ENCODE measurements at regions not wholly inside any gene's neighbourhood (a gene's known extent, or its start where the extent isn't known, plus 50 kb on each side); places are given as distances from the start of the nearest gene placed in this dataset.

DNA sequence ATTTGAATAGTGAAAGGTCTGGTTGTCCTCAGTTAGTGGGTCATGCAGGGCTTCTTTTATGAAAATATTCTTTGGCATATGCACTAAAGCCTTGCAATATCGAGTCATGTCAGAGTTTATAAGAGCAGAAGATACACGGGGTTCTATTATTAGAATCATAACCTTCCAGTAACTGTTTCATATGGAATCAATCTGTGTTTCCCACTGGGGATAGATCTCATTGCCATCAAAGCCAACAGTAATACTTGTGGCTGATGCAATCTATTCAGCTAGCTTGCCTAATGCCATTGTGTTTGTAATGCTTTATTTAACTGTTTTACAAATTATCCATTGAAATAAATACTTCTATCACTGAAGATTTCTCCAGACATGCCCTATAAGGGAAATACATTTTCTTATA is 746.9 kb upstream of the PCDH9 start:
- TF ChIP-seq SPI1 (IDR thresholded peaks at IDR 0.05; ENCODE audit: borderline replicate concordance, low read depth), result no peak
- TF ChIP-seq, protein P1, sequence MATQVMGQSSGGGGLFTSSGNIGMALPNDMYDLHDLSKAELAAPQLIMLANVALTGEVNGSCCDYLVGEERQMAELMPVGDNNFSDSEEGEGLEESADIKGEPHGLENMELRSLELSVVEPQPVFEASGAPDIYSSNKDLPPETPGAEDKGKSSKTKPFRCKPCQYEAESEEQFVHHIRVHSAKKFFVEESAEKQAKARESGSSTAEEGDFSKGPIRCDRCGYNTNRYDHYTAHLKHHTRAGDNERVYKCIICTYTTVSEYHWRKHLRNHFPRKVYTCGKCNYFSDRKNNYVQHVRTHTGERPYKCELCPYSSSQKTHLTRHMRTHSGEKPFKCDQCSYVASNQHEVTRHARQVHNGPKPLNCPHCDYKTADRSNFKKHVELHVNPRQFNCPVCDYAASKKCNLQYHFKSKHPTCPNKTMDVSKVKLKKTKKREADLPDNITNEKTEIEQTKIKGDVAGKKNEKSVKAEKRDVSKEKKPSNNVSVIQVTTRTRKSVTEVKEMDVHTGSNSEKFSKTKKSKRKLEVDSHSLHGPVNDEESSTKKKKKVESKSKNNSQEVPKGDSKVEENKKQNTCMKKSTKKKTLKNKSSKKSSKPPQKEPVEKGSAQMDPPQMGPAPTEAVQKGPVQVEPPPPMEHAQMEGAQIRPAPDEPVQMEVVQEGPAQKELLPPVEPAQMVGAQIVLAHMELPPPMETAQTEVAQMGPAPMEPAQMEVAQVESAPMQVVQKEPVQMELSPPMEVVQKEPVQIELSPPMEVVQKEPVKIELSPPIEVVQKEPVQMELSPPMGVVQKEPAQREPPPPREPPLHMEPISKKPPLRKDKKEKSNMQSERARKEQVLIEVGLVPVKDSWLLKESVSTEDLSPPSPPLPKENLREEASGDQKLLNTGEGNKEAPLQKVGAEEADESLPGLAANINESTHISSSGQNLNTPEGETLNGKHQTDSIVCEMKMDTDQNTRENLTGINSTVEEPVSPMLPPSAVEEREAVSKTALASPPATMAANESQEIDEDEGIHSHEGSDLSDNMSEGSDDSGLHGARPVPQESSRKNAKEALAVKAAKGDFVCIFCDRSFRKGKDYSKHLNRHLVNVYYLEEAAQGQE (IDR thresholded peaks at IDR 0.05; ENCODE audit: insufficient replicate concordance, low read depth), result no peak
- TF ChIP-seq GABPA (IDR thresholded peaks at IDR 0.05; ENCODE audit: low read depth), result no peak
- TF ChIP-seq, protein P2, sequence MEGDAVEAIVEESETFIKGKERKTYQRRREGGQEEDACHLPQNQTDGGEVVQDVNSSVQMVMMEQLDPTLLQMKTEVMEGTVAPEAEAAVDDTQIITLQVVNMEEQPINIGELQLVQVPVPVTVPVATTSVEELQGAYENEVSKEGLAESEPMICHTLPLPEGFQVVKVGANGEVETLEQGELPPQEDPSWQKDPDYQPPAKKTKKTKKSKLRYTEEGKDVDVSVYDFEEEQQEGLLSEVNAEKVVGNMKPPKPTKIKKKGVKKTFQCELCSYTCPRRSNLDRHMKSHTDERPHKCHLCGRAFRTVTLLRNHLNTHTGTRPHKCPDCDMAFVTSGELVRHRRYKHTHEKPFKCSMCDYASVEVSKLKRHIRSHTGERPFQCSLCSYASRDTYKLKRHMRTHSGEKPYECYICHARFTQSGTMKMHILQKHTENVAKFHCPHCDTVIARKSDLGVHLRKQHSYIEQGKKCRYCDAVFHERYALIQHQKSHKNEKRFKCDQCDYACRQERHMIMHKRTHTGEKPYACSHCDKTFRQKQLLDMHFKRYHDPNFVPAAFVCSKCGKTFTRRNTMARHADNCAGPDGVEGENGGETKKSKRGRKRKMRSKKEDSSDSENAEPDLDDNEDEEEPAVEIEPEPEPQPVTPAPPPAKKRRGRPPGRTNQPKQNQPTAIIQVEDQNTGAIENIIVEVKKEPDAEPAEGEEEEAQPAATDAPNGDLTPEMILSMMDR (IDR thresholded peaks at IDR 0.05; ENCODE audit: insufficient read depth, low read length), result no peak
- no peak for TF ChIP-seq POLR2AphosphoS5 (IDR thresholded peaks at IDR 0.05; ENCODE audit: low read depth)
- Histone ChIP-seq H3K4me3 (replicated peaks; ENCODE audit: insufficient read depth, low read length) (no peak overlapping the region), H3K27me3 (ENCODE audit: insufficient read depth, poor library complexity, severe bottlenecking) (no peaks in the 10 kb centered on the region), H3K27ac (replicated peaks) (no peak overlapping the region)
- DNase-seq (ENCODE audit: low read depth in 1 of 2, low spot score in 1 of 2), result no peak

DNA sequence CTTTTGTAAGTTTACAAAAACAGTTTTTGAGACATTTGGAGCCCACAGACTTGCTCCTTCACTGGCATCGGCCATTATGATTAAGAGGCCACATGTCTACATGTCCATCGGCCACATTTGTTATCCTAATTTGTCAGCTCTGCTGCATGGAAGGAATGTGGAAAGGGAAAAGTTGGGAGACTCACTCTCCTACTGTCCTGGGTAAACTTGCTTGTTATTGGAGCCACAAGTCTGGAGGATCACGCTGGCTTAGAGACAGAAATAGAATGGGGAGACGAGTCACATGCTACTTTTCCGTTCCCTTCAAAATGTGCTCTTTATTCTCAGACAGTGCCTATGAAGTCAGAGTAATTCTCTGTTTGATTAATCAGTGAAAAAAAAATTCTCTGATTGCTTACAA is 741.2 kb upstream of the PCDH9 start:
- DNase-seq (ENCODE audit: low read depth in 1 of 2, low spot score in 1 of 2), result no peak
- Histone ChIP-seq H3K27me3 (ENCODE audit: insufficient read depth, poor library complexity, severe bottlenecking) (no peaks in the 10 kb centered on the region), H3K27ac (replicated peaks) (no peak overlapping the region), H3K4me3 (replicated peaks; ENCODE audit: insufficient read depth, low read length) (no peak overlapping the region)
- TF ChIP-seq, protein P2 (IDR thresholded peaks at IDR 0.05; ENCODE audit: insufficient read depth, low read length), result no peak
- TF ChIP-seq POLR2AphosphoS5 (IDR thresholded peaks at IDR 0.05; ENCODE audit: low read depth) (no peak), SPI1 (IDR thresholded peaks at IDR 0.05; ENCODE audit: borderline replicate concordance, low read depth) (no peak), GABPA (IDR thresholded peaks at IDR 0.05; ENCODE audit: low read depth) (no peak)
- TF ChIP-seq, protein P1 (IDR thresholded peaks at IDR 0.05; ENCODE audit: insufficient replicate concordance, low read depth), result no peak

DNA sequence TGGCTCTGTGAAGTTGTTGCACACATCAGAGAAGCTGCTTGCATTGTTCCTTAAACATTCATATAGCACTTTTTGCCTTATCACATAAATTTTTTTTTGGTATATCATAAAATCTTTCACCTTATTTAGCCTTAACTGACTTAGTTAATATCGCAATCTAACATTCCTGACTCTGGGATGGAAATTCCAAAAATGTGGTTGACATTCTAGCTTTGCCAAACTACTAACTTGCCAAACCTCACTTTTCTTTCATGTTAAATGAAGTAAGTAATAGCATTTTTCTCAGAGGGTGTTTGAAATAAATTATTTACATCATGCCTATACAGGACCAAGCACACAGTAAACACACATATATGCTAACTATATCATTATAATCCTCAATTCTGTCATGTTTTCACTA is 736.9 kb upstream of the PCDH9 start:
- DNase-seq (ENCODE audit: low read depth in 1 of 2, low spot score in 1 of 2), result no peak
- no peak for TF ChIP-seq POLR2AphosphoS5 (IDR thresholded peaks at IDR 0.05; ENCODE audit: low read depth)
- TF ChIP-seq, protein P2 (IDR thresholded peaks at IDR 0.05; ENCODE audit: insufficient read depth, low read length), result no peak
- no peak for TF ChIP-seq SPI1 (IDR thresholded peaks at IDR 0.05; ENCODE audit: borderline replicate concordance, low read depth)
- TF ChIP-seq GABPA (IDR thresholded peaks at IDR 0.05; ENCODE audit: low read depth), result no peak
- TF ChIP-seq, protein P1 (IDR thresholded peaks at IDR 0.05; ENCODE audit: insufficient replicate concordance, low read depth), result no peak
- Histone ChIP-seq H3K27me3 (ENCODE audit: insufficient read depth, poor library complexity, severe bottlenecking) (no peaks in the 10 kb centered on the region), H3K27ac (replicated peaks) (no peak overlapping the region), H3K4me3 (replicated peaks; ENCODE audit: insufficient read depth, low read length) (no peak overlapping the region)

Measured in HL-60 (cell line).